DOHH2 (cell line): ENCODE measurements at regions not wholly inside any gene's neighbourhood (a gene's known extent, or its start where the extent isn't known, plus 50 kb on each side); places are given as distances from the start of the nearest gene placed in this dataset.
"Not testable (repeated sequence)": the region's sequence is repeated elsewhere in the genome, so short reads cannot be mapped to it uniquely, and the experiment has no call there.

Experiments used
- CTCF ChIP-seq: fragments of 200-600 bp; sonication (generic); IDR thresholded peaks from one replicate; pipeline ENCODE4 v1.5.1; 2014; ENCODE audit warnings: antibody characterized with exemption, mild to moderate bottlenecking, low read depth, low read length; ENCODE audit not compliant: poor library complexity, severe bottlenecking
- EZH2phosphoT487 ChIP-seq: fragments of 200-600 bp; sonication (generic); IDR thresholded peaks from 2 replicates; pipeline ENCODE4 v1.6.1; 2017; ENCODE audit warnings: borderline replicate concordance, mild to moderate bottlenecking, antibody characterized with exemption, low read length, moderate library complexity, mixed read lengths

GRCh38 chr1:199839608-199840007 lies 187.9 kb upstream of the NR5A2 start:
- TF ChIP-seq CTCF, EZH2phosphoT487: not testable (repeated sequence)
